ENCODE measurements at regions not wholly inside any gene's neighbourhood (a gene's known extent, or its start where the extent isn't known, plus 50 kb on each side); places are given as distances from the start of the nearest gene placed in this dataset.
"Not testable (repeated sequence)": the region's sequence is repeated elsewhere in the genome, so short reads cannot be mapped to it uniquely, and the experiment has no call there.

- DNase-seq (ENCODE audit: low read depth in 2 of 2) = not testable (repeated sequence)
Observed at GRCh38 chr3:106072596-106072995, 203.8 kb upstream of the CBLB start.

- DNase-seq (ENCODE audit: low read depth in 2 of 2) = not testable (repeated sequence)
Observed at GRCh38 chr3:106073806-106074205, 205.0 kb upstream of the CBLB start.

GRCh38 chr3:106075731-106076130 is 206.9 kb upstream of the CBLB start:
- DNase-seq (ENCODE audit: low read depth in 2 of 2) = not testable (repeated sequence)

- DNase-seq (ENCODE audit: low read depth in 2 of 2) = no peak
Observed at GRCh38 chr3:106078635-106079034, 209.8 kb upstream of the CBLB start.

- no peak for DNase-seq (ENCODE audit: low read depth in 2 of 2)
Observed at GRCh38 chr3:106082616-106083015, 213.8 kb upstream of the CBLB start.

- no peak for DNase-seq (ENCODE audit: low read depth in 2 of 2)
Observed at GRCh38 chr3:106083207-106083606, 214.4 kb upstream of the CBLB start.

- no peak for DNase-seq (ENCODE audit: low read depth in 2 of 2)
Observed at GRCh38 chr3:106083854-106084253, 215.0 kb upstream of the CBLB start.

GRCh38 chr3:106086038-106086437 is 217.2 kb upstream of the CBLB start:
- DNase-seq (ENCODE audit: low read depth in 2 of 2) = no peak

- no peak for DNase-seq (ENCODE audit: low read depth in 2 of 2)
Observed at GRCh38 chr3:106086636-106087035, 217.8 kb upstream of the CBLB start.

- no peak for DNase-seq (ENCODE audit: low read depth in 2 of 2)
Observed at GRCh38 chr3:106088304-106088703, 219.5 kb upstream of the CBLB start.

GRCh38 chr3:106088899-106089298 is 220.1 kb upstream of the CBLB start:
- DNase-seq (ENCODE audit: low read depth in 2 of 2) = no peak

GRCh38 chr3:106089806-106090205 is 221.0 kb upstream of the CBLB start:
- DNase-seq (ENCODE audit: low read depth in 2 of 2) = no peak

GRCh38 chr3:106092792-106093191 is 224.0 kb upstream of the CBLB start:
- no peak for DNase-seq (ENCODE audit: low read depth in 2 of 2)

GRCh38 chr3:106093616-106094015 is 224.8 kb upstream of the CBLB start:
- DNase-seq (ENCODE audit: low read depth in 2 of 2) = no peak

GRCh38 chr3:106097817-106098435 is 229.1 kb upstream of the CBLB start:
- no peak for DNase-seq (ENCODE audit: low read depth in 2 of 2)

- no peak for DNase-seq (ENCODE audit: low read depth in 2 of 2)
Observed at GRCh38 chr3:106103383-106103782, 234.6 kb upstream of the CBLB start.

GRCh38 chr3:106104078-106104477 is 235.3 kb upstream of the CBLB start:
- DNase-seq (ENCODE audit: low read depth in 2 of 2) = no peak

GRCh38 chr3:106108925-106109324 is 240.1 kb upstream of the CBLB start:
- no peak for DNase-seq (ENCODE audit: low read depth in 2 of 2)

- not testable (repeated sequence) for DNase-seq (ENCODE audit: low read depth in 2 of 2)
Observed at GRCh38 chr3:106112561-106112960, 243.7 kb upstream of the CBLB start.

- DNase-seq (ENCODE audit: low read depth in 2 of 2) = no peak
Observed at GRCh38 chr3:106113747-106114146, 244.9 kb upstream of the CBLB start.

GRCh38 chr3:106114220-106114619 is 245.4 kb upstream of the CBLB start:
- DNase-seq (ENCODE audit: low read depth in 2 of 2) = no peak

GRCh38 chr3:106114848-106115247 is 246.0 kb upstream of the CBLB start:
- DNase-seq (ENCODE audit: low read depth in 2 of 2) = no peak

- DNase-seq (ENCODE audit: low read depth in 2 of 2) = no peak
Observed at GRCh38 chr3:106115557-106115956, 246.7 kb upstream of the CBLB start.
